ENCODE measurements at regions not wholly inside any gene's neighbourhood (a gene's known extent, or its start where the extent isn't known, plus 50 kb on each side); places are given as distances from the start of the nearest gene placed in this dataset.

DNA sequence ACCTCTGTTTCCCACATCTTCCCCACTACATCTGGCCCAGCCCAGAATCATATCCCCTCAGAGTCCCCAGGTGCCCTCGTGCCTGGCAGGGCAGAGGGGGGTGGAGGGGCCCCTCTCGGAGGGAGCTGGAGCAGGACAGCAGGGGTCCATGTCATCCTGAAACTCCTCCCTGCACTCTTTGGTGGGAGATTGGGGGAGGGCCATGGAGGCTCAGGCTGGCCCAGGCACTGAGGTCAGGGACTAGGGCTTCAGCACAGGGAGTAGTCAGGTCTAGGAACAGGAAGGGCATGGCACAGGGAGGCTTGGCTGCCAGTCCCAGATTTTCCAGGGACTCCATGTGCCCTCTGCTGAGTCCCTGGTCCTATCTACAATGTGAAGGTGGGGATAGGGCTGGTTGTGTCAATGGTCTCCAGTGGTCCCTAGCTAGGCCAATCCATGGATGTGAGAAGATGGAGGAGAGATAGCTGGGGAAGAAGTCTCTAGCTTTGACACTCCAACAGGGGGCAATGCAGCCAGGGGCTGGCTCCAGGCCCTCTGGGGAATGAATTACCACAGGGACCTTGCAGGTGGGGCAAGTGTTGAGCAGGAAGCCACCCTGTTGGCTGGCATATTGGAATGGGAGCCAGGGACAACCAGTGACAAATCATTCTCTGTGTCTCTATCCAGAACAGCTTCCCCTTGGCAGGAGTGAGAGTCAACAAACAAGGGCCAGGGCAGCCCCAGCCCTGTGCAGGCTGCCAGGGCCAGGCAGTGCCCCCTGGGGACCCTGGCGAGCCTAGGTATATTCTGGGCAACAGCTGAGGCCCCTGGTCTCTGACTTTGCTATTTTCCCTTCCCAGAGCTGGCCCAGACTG is 154.4 kb downstream of the EFNB1 start:
- 69 to 80% (median 72%) methylated on average over 2 to 3 of the region's 3 CpGs for WGBS, 5 donors
- no peak overlapping the region for H3K27ac ChIP-seq
- no peak overlapping the region for H3K4me3 ChIP-seq
- H3K36me3 ChIP-seq: no peaks in the 10 kb centered on the region
- H3K27me3 ChIP-seq: peaks cover 0 to 12% (median 0%) of the 10 kb centered on the region in 3 donors
- intact Hi-C loops (cut with DNase I; ENCODE audit: low total_unique reads): no loop called here
- peaks cover 0 to 4% (median 3%) of the 10 kb centered on the region in 4 donors for H3K4me1 ChIP-seq
- TF ChIP-seq POLR2AphosphoS5 (IDR thresholded peaks at IDR 0.05) (no peak), EP300 (IDR thresholded peaks at IDR 0.05) (no peak), POLR2A (IDR thresholded peaks at IDR 0.05) (no peak)
- TF ChIP-seq, protein P1, sequence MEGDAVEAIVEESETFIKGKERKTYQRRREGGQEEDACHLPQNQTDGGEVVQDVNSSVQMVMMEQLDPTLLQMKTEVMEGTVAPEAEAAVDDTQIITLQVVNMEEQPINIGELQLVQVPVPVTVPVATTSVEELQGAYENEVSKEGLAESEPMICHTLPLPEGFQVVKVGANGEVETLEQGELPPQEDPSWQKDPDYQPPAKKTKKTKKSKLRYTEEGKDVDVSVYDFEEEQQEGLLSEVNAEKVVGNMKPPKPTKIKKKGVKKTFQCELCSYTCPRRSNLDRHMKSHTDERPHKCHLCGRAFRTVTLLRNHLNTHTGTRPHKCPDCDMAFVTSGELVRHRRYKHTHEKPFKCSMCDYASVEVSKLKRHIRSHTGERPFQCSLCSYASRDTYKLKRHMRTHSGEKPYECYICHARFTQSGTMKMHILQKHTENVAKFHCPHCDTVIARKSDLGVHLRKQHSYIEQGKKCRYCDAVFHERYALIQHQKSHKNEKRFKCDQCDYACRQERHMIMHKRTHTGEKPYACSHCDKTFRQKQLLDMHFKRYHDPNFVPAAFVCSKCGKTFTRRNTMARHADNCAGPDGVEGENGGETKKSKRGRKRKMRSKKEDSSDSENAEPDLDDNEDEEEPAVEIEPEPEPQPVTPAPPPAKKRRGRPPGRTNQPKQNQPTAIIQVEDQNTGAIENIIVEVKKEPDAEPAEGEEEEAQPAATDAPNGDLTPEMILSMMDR (IDR thresholded peaks at IDR 0.05): no peak
- DNase-seq: no peak
- no peaks in the 10 kb centered on the region for H3K9me3 ChIP-seq

- H3K9me3 ChIP-seq: no peaks in the 10 kb centered on the region
- no peak overlapping the region for H3K4me3 ChIP-seq
- intact Hi-C loops (cut with DNase I; ENCODE audit: low total_unique reads): no loop called here
- H3K4me1 ChIP-seq: peaks cover 4 to 10% (median 7%) of the 10 kb centered on the region in 4 donors
- H3K27me3 ChIP-seq: peaks cover 0 to 12% (median 0%) of the 10 kb centered on the region in 3 donors
- H3K27ac ChIP-seq: no peak overlapping the region
- H3K36me3 ChIP-seq: no peaks in the 10 kb centered on the region
- 66 to 85% (median 81%) methylated on average over 4 to 5 of the region's 5 CpGs for WGBS, 5 donors
- TF ChIP-seq POLR2A (IDR thresholded peaks at IDR 0.05) (no peak), POLR2AphosphoS5 (IDR thresholded peaks at IDR 0.05) (no peak), EP300 (IDR thresholded peaks at IDR 0.05) (no peak)
- TF ChIP-seq, protein P1 (IDR thresholded peaks at IDR 0.05): no peak
- no peak for DNase-seq
Measured at GRCh38 chrX:68982476-68982875, 153.7 kb downstream of the EFNB1 start.

- H3K4me1 ChIP-seq: peaks cover 4 to 10% (median 7%) of the 10 kb centered on the region in 4 donors
- peaks cover 0 to 11% (median 0%) of the 10 kb centered on the region in 3 donors for H3K27me3 ChIP-seq
- H3K4me3 ChIP-seq: no peak overlapping the region
- intact Hi-C loops (cut with DNase I; ENCODE audit: low total_unique reads): no loop called here
- 78 to 100% (median 94%) methylated on average over 5 to 9 of the region's 9 CpGs for WGBS, 5 donors
- H3K9me3 ChIP-seq: peaks cover 0 to 6% (median 2%) of the 10 kb centered on the region in 4 donors
- H3K27ac ChIP-seq: no peak overlapping the region
- DNase-seq: no peak
- TF ChIP-seq POLR2AphosphoS5 (IDR thresholded peaks at IDR 0.05) (no peak), EP300 (IDR thresholded peaks at IDR 0.05) (no peak), POLR2A (IDR thresholded peaks at IDR 0.05) (no peak)
- TF ChIP-seq, protein P1 (IDR thresholded peaks at IDR 0.05): no peak
- H3K36me3 ChIP-seq: no peaks in the 10 kb centered on the region
Measured at GRCh38 chrX:68980906-68981616, 152.2 kb downstream of the EFNB1 start.

GRCh38 chrX:68978655-68979054 is 149.8 kb downstream of the EFNB1 start:
- intact Hi-C loops (cut with DNase I; ENCODE audit: low total_unique reads): no loop called here
- WGBS, 5 donors: 37 to 85% (median 71%) methylated on average over 1 of the region's 1 CpG

More at GRCh38 chrX:68978655-68979054, 149.8 kb downstream of the EFNB1 start:
- peaks cover 4 to 10% (median 7%) of the 10 kb centered on the region in 4 donors for H3K4me1 ChIP-seq
- no peak overlapping the region for H3K27ac ChIP-seq
- peaks cover 0 to 11% (median 0%) of the 10 kb centered on the region in 3 donors for H3K27me3 ChIP-seq
- peaks cover 0 to 22% (median 7%) of the 10 kb centered on the region in 4 donors for H3K9me3 ChIP-seq
- H3K36me3 ChIP-seq: no peaks in the 10 kb centered on the region
- TF ChIP-seq POLR2AphosphoS5 (IDR thresholded peaks at IDR 0.05) (no peak), POLR2A (IDR thresholded peaks at IDR 0.05) (no peak), EP300 (IDR thresholded peaks at IDR 0.05) (no peak)
- TF ChIP-seq, protein P1 (IDR thresholded peaks at IDR 0.05): no peak
- no peak overlapping the region for H3K4me3 ChIP-seq
- no peak for DNase-seq

Data from stomach (tissue), 8 donors.